ENCODE measurements at regions not wholly inside any gene's neighbourhood (a gene's known extent, or its start where the extent isn't known, plus 50 kb on each side); places are given as distances from the start of the nearest gene placed in this dataset.

DNA sequence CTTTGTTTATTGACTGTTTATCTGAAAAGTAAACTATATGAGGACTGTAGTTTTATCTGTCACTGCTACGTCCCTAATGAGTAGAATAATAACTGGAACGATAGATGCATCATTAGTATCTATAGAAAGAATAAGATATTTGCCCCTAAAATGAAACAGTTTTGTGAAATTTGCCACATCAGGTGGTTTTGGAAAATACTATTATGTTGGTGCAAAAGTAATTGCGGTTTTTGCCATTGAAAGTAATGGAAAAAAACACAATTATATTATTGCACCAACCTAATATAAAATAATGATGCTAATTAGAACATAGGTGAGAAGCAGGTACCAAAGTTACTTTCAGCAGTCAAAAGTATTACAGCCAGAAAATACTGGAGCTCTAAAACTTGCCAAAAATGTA lies 158.3 kb downstream of the PABPC4L start:
- H3K36me3 ChIP-seq, result no peaks in the 10 kb centered on the region
- 50 to 75% (median 71%) methylated on average over 3 of the region's 3 CpGs for WGBS, 5 donors
- TF ChIP-seq EP300 (IDR thresholded peaks at IDR 0.05), result no peak
- no peak for TF ChIP-seq CTCF (IDR thresholded peaks at IDR 0.05)
- TF ChIP-seq POLR2A (IDR thresholded peaks at IDR 0.05), result no peak
- TF ChIP-seq POLR2AphosphoS5 (IDR thresholded peaks at IDR 0.05), result no peak

DNA sequence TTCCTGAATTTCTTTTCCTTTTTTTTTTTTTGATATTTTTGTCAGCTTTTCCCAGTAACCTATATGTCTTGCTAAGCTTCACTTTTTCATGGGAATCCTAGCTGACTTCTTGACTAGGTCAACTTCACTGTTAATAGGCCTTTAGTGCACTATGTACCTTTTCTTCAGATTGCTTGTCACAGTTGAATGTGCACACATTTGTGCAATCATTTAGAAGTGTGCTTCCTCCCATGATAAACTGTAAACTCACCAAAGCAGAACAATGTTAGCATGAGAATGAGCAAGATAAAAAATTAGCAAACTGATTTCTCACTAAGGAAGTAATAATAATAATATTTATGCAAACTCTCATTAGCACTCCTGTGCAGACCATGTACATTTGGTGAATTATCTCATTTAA lies 173.2 kb downstream of the PABPC4L start:
- Histone ChIP-seq H3K36me3 (no peaks in the 10 kb centered on the region), H3K4me1 (no peaks in the 10 kb centered on the region), H3K27me3 (no peaks in the 10 kb centered on the region), H3K4me3 (no peak overlapping the region), H3K27ac (no peak overlapping the region), H3K9me3 (peaks cover 0 to 1% (median 0%) of the 10 kb centered on the region in 4 donors)
- intact Hi-C loops (cut with DNase I; ENCODE audit: low total_unique reads), result no loop called here
- no peak for TF ChIP-seq POLR2AphosphoS5 (IDR thresholded peaks at IDR 0.05)
- TF ChIP-seq POLR2A (IDR thresholded peaks at IDR 0.05), result no peak
- no peak for TF ChIP-seq EP300 (IDR thresholded peaks at IDR 0.05)
- no peak for TF ChIP-seq CTCF (IDR thresholded peaks at IDR 0.05)
- peak in 1 of 2 donors; percentile 1 for DNase-seq

More for the DNA sequence above, 158.3 kb downstream of the PABPC4L start:
- no peak overlapping the region for H3K27ac ChIP-seq
- no peak overlapping the region for H3K4me3 ChIP-seq
- no peaks in the 10 kb centered on the region for H3K27me3 ChIP-seq
- DNase-seq, result no peak
- peaks cover 0 to 7% (median 3%) of the 10 kb centered on the region in 4 donors for H3K9me3 ChIP-seq
- intact Hi-C loops (cut with DNase I; ENCODE audit: low total_unique reads), result no loop called here
- no peaks in the 10 kb centered on the region for H3K4me1 ChIP-seq

DNA sequence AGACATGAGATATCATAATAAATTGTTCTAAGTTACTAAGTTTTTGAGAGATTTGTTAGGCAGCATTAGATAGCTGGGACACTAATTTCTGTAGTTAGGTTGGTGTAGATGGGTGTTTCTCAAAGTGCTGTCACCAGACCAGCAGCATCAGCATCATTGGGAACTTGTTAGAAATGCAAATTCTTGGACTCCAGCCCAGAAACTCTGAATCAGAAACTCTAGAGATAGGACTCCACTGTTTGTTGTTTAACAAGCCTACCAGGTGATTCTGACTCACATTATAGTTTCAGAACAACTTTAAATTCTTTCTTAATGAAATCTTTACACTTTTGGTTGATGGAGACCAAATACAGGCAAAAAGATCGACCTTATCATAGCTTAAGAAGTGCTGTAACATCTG lies 173.7 kb downstream of the PABPC4L start:
- no peaks in the 10 kb centered on the region for H3K36me3 ChIP-seq
- intact Hi-C loops (cut with DNase I; ENCODE audit: low total_unique reads), result no loop called here
- H3K27me3 ChIP-seq, result no peaks in the 10 kb centered on the region
- no peak overlapping the region for H3K4me3 ChIP-seq
- DNase-seq, result peak in 1 of 2 donors; percentile 19
- no peaks in the 10 kb centered on the region for H3K4me1 ChIP-seq
- 28 to 59% (median 36%) methylated on average over 1 of the region's 1 CpG for WGBS, 5 donors
- no peak for TF ChIP-seq EP300 (IDR thresholded peaks at IDR 0.05)
- no peak for TF ChIP-seq POLR2A (IDR thresholded peaks at IDR 0.05)
- TF ChIP-seq CTCF (IDR thresholded peaks at IDR 0.05), result no peak
- no peak for TF ChIP-seq POLR2AphosphoS5 (IDR thresholded peaks at IDR 0.05)
- H3K9me3 ChIP-seq, result no peaks in the 10 kb centered on the region
- no peak overlapping the region for H3K27ac ChIP-seq

DNA sequence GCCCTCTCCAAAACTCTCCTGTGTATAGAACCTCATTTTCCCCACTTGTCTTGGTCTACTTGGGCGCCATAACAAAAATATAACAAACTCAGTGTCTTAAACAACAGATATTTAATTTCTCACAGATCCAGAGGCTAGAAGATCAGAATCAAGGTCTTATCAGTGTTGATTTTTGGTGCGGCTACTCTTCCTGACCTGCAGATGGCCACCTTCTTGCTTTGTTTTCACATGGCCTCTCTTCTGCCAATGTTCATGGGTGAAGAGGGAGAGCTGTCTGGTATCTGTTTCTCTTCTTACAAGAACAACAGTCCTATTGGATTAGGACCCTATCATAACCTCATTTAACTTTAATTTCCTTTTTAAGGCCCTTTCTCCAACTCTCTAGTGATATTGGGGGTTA lies 177.3 kb downstream of the PABPC4L start:
- Histone ChIP-seq H3K4me1 (no peaks in the 10 kb centered on the region), H3K27me3 (no peaks in the 10 kb centered on the region), H3K9me3 (no peaks in the 10 kb centered on the region), H3K4me3 (no peak overlapping the region), H3K36me3 (no peaks in the 10 kb centered on the region), H3K27ac (no peak overlapping the region)
- peak in 1 of 2 donors; percentile 14 for DNase-seq
- WGBS, 5 donors, result 69 to 85% (median 71%) methylated on average over 2 of the region's 2 CpGs
- intact Hi-C loops (cut with DNase I; ENCODE audit: low total_unique reads), result no loop called here
- TF ChIP-seq POLR2A (IDR thresholded peaks at IDR 0.05), result no peak

DNA sequence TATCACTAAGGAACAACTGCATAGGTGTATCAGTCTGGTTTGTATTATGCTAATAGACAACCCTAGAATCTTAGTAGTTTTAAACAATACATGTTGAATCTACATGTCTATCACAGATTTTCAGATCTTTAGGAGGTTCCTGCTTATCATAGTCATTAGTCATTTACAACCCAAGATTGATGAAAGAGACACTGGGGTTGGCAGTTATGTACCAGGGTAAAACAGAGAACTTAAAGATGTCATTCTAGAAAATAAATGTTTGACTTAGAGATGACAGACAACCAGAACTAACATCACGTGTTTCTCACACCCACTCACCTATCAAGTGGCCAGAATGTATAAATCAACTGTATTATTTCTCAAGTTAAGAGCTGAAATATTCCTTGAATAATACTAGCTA lies 181.9 kb downstream of the PABPC4L start:
- Histone ChIP-seq H3K4me3 (no peak overlapping the region), H3K4me1 (no peaks in the 10 kb centered on the region)
- 41 to 46% (median 44%) methylated on average over 1 of the region's 1 CpG for WGBS, 5 donors

More for the DNA sequence above, 181.9 kb downstream of the PABPC4L start:
- DNase-seq, result no peak
- H3K27ac ChIP-seq, result no peak overlapping the region
- intact Hi-C loops (cut with DNase I; ENCODE audit: low total_unique reads), result no loop called here
- H3K9me3 ChIP-seq, result no peaks in the 10 kb centered on the region
- no peaks in the 10 kb centered on the region for H3K36me3 ChIP-seq
- TF ChIP-seq POLR2A (IDR thresholded peaks at IDR 0.05), result no peak
- no peak for TF ChIP-seq EP300 (IDR thresholded peaks at IDR 0.05)
- no peak for TF ChIP-seq POLR2AphosphoS5 (IDR thresholded peaks at IDR 0.05)
- TF ChIP-seq CTCF (IDR thresholded peaks at IDR 0.05), result no peak
- H3K27me3 ChIP-seq, result no peaks in the 10 kb centered on the region
